BLaER1 (cell line): ENCODE measurements at regions not wholly inside any gene's neighbourhood (a gene's known extent, or its start where the extent isn't known, plus 50 kb on each side); places are given as distances from the start of the nearest gene placed in this dataset.

Experiments used
- H3K27ac ChIP-seq: shearing (Covaris generic); formaldehyde crosslinking; 2 replicates; pipeline ENCODE4 v1.8.1; 2022
- H3K27me3 ChIP-seq: shearing (Covaris generic); formaldehyde crosslinking; 2 replicates; pipeline ENCODE4 v1.8.1; 2022
- H3K36me3 ChIP-seq: shearing (Covaris generic); formaldehyde crosslinking; 2 replicates; pipeline ENCODE4 v1.8.1; 2022
- H3K4me1 ChIP-seq: shearing (Covaris generic); formaldehyde crosslinking; 2 replicates; pipeline ENCODE4 v1.8.1; 2022
- H3K4me2 ChIP-seq: shearing (Covaris generic); formaldehyde crosslinking; 2 replicates; pipeline ENCODE4 v1.8.1; 2022
- H3K4me3 ChIP-seq: shearing (Covaris generic); formaldehyde crosslinking; 2 replicates; pipeline ENCODE4 v1.8.1; 2022
- H3K9ac ChIP-seq: shearing (Covaris generic); formaldehyde crosslinking; 2 replicates; pipeline ENCODE4 v1.8.1; 2022
- H3K9me3 ChIP-seq: shearing (Covaris generic); formaldehyde crosslinking; 2 replicates; pipeline ENCODE4 v1.8.1; 2022
- H4K20me1 ChIP-seq: shearing (Covaris generic); formaldehyde crosslinking; 2 replicates; pipeline ENCODE4 v1.8.1; 2022
- Cebpa-rat ChIP-seq: shearing (Covaris generic); IDR thresholded peaks from 2 replicates; pipeline ENCODE4 v1.8.1; 2022

DNA sequence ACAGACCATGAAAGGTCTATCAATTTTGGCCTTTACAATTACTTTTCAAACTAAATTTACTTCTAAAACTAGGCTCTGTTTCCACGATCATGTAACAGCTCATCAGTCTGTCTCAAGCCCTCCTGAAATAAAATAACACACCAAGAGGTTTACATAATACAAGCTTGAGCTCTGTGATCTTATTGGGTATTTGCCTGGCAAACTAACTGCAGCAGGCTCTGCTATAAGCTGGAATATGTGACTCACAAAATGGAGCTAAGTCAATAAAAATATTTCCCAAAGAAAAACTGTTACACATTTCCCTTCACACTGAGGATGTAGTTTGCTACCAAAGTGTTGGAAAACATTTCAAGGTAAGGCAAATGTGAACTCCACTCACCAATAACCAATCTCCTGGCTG lies 94.7 kb upstream of the GPM6B start:
- H4K20me1 ChIP-seq = peaks cover 14% of the 10 kb centered on the region; the same call in 1 of the 2 replicates
- no peaks in the 10 kb centered on the region for H3K9me3 ChIP-seq
- no peak for TF ChIP-seq Cebpa-rat

DNA sequence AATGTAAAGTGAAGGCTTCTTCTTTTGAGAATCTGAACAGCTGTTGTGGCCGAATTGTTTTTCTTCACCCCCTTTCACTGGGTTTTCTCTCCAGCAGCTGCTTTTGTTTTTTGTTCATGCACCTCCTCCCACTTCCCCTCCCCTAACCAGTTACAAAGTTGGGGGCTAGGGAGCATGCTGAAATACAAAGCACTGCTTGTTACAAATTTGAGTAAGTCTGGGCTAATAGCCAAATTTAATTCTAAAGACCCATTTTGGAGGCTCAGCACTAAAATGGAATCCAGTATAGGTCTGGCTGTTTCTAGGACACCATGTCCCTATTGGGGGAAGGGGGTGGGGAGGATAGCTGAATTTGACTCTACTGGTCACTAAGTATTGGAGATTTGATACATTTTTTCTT lies 89.2 kb upstream of the GPM6B start:
- H4K20me1 ChIP-seq = peaks cover 6% of the 10 kb centered on the region; the same call in 1 of the 2 replicates
- no peaks in the 10 kb centered on the region for H3K9me3 ChIP-seq
- H3K4me1 ChIP-seq = peaks cover 4% of the 10 kb centered on the region; the same call in 1 of the 2 replicates
- no peaks in the 10 kb centered on the region for H3K36me3 ChIP-seq
- H3K27ac ChIP-seq = no peak overlapping the region
- no peak overlapping the region for H3K4me3 ChIP-seq
- H3K27me3 ChIP-seq = peaks cover 94% of the 10 kb centered on the region
- H3K4me2 ChIP-seq = no peak overlapping the region
- no peak overlapping the region for H3K9ac ChIP-seq
- no peak for TF ChIP-seq Cebpa-rat

More for the DNA sequence above, 94.7 kb upstream of the GPM6B start:
- no peak overlapping the region for H3K27ac ChIP-seq
- peaks cover 99% of the 10 kb centered on the region for H3K27me3 ChIP-seq
- no peak overlapping the region for H3K4me3 ChIP-seq
- no peak overlapping the region for H3K9ac ChIP-seq
- H3K36me3 ChIP-seq = no peaks in the 10 kb centered on the region
- no peak overlapping the region for H3K4me2 ChIP-seq
- no peaks in the 10 kb centered on the region for H3K4me1 ChIP-seq

DNA sequence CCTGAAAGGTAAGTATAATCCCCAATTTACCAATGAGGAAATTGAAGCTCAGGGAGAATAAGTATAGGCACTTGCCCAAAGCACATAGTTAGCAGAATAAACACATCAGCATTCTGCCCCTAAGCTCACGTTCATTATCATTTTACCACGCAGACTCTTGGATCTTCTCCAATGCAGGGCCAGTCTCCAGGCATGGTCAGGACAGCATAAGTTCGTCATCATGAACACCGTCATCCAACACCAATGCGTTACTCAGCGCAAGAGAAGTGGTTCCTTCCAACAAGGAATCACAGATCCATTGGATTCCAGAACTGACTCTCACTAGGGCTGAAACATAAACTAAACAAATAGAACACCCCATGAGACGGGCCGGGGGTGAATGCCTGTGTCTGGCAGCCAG lies 86.5 kb upstream of the GPM6B start:
- Histone ChIP-seq H4K20me1 (no peaks in the 10 kb centered on the region; the same call in 1 of the 2 replicates), H3K27ac (no peak overlapping the region), H3K27me3 (peaks cover 89% of the 10 kb centered on the region), H3K36me3 (no peaks in the 10 kb centered on the region), H3K9ac (no peak overlapping the region), H3K4me2 (no peak overlapping the region), H3K9me3 (no peaks in the 10 kb centered on the region), H3K4me3 (no peak overlapping the region), H3K4me1 (peaks cover 4% of the 10 kb centered on the region; the same call in 1 of the 2 replicates)
- no peak for TF ChIP-seq Cebpa-rat

- TF ChIP-seq Cebpa-rat = no peak
- peaks cover 89% of the 10 kb centered on the region for H3K27me3 ChIP-seq
- H3K9ac ChIP-seq = no peak overlapping the region
These were observed 85.5 kb upstream of the GPM6B start for GRCh38 chrX:13902406-13902805.

GRCh38 chrX:13901354-13901753 lies 84.5 kb upstream of the GPM6B start:
- Histone ChIP-seq H3K27ac (no peak overlapping the region), H3K27me3 (peaks cover 90% of the 10 kb centered on the region), H4K20me1 (no peaks in the 10 kb centered on the region; the same call in 1 of the 2 replicates), H3K9me3 (no peaks in the 10 kb centered on the region), H3K4me1 (peaks cover 4% of the 10 kb centered on the region; the same call in 1 of the 2 replicates), H3K9ac (no peak overlapping the region), H3K4me3 (no peak overlapping the region), H3K36me3 (no peaks in the 10 kb centered on the region), H3K4me2 (no peak overlapping the region)
- no peak for TF ChIP-seq Cebpa-rat

More at GRCh38 chrX:13902406-13902805, 85.5 kb upstream of the GPM6B start:
- Histone ChIP-seq H4K20me1 (no peaks in the 10 kb centered on the region; the same call in 1 of the 2 replicates), H3K4me3 (no peak overlapping the region), H3K9me3 (no peaks in the 10 kb centered on the region), H3K27ac (no peak overlapping the region), H3K4me1 (peaks cover 4% of the 10 kb centered on the region; the same call in 1 of the 2 replicates), H3K36me3 (no peaks in the 10 kb centered on the region), H3K4me2 (no peak overlapping the region)

- Histone ChIP-seq H3K9me3 (no peaks in the 10 kb centered on the region), H3K4me2 (no peak overlapping the region), H3K36me3 (no peaks in the 10 kb centered on the region), H3K27ac (no peak overlapping the region), H3K4me3 (no peak overlapping the region), H3K27me3 (peaks cover 90% of the 10 kb centered on the region), H3K4me1 (no peaks in the 10 kb centered on the region), H3K9ac (no peak overlapping the region), H4K20me1 (no peaks in the 10 kb centered on the region; the same call in 1 of the 2 replicates)
- no peak for TF ChIP-seq Cebpa-rat
These were observed 83.5 kb upstream of the GPM6B start for GRCh38 chrX:13900351-13900750.

GRCh38 chrX:13899607-13900006 lies 82.7 kb upstream of the GPM6B start:
- Histone ChIP-seq H4K20me1 (no peaks in the 10 kb centered on the region; the same call in 1 of the 2 replicates), H3K27ac (no peak overlapping the region), H3K4me3 (no peak overlapping the region), H3K9me3 (no peaks in the 10 kb centered on the region), H3K27me3 (peaks cover 90% of the 10 kb centered on the region), H3K9ac (no peak overlapping the region), H3K4me2 (no peak overlapping the region), H3K36me3 (no peaks in the 10 kb centered on the region), H3K4me1 (no peaks in the 10 kb centered on the region)
- no peak for TF ChIP-seq Cebpa-rat

- H3K27ac ChIP-seq = no peak overlapping the region
These were observed 81.7 kb upstream of the GPM6B start for GRCh38 chrX:13898603-13899002.

DNA sequence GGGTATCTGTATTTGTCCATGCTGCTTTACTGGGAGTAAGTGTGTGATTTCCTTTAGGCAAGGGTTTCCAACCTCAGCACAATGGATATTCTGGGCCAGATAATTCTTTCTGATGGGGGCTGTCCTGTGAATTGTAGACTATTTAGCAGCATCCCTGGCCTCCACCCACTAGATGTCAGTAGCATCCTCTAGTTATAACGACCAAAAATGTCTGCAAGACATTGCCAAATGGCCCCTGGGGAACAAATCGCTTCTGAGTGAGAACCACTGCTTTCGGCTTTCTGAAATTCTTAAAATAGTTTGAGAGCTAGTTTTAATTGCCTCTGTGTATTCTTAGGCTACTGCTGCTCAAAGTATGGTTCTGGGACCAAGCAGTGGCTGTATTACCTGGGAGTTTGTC lies 81.2 kb upstream of the GPM6B start:
- Histone ChIP-seq H4K20me1 (peaks cover 8% of the 10 kb centered on the region; the same call in 1 of the 2 replicates), H3K27me3 (peaks cover 93% of the 10 kb centered on the region), H3K27ac (no peak overlapping the region), H3K9me3 (no peaks in the 10 kb centered on the region), H3K4me1 (no peaks in the 10 kb centered on the region), H3K9ac (no peak overlapping the region), H3K4me3 (no peak overlapping the region), H3K4me2 (no peak overlapping the region), H3K36me3 (no peaks in the 10 kb centered on the region)
- no peak for TF ChIP-seq Cebpa-rat

More at GRCh38 chrX:13898603-13899002, 81.7 kb upstream of the GPM6B start:
- Histone ChIP-seq H3K36me3 (no peaks in the 10 kb centered on the region), H3K4me2 (no peak overlapping the region), H4K20me1 (peaks cover 4% of the 10 kb centered on the region; the same call in 1 of the 2 replicates), H3K9me3 (no peaks in the 10 kb centered on the region), H3K27me3 (peaks cover 93% of the 10 kb centered on the region), H3K4me1 (no peaks in the 10 kb centered on the region), H3K4me3 (no peak overlapping the region), H3K9ac (no peak overlapping the region)
- no peak for TF ChIP-seq Cebpa-rat

- TF ChIP-seq Cebpa-rat = no peak
These were observed 80.7 kb upstream of the GPM6B start for GRCh38 chrX:13897566-13897965.

More at GRCh38 chrX:13897566-13897965, 80.7 kb upstream of the GPM6B start:
- Histone ChIP-seq H3K4me2 (no peak overlapping the region), H3K27ac (no peak overlapping the region), H3K9ac (no peak overlapping the region), H3K4me1 (no peaks in the 10 kb centered on the region), H3K4me3 (no peak overlapping the region), H3K27me3 (peaks cover 93% of the 10 kb centered on the region), H4K20me1 (peaks cover 12% of the 10 kb centered on the region; the same call in 1 of the 2 replicates), H3K9me3 (no peaks in the 10 kb centered on the region), H3K36me3 (no peaks in the 10 kb centered on the region)
